SU-DHL-6 (cell line): ENCODE measurements at regions not wholly inside any gene's neighbourhood (a gene's known extent, or its start where the extent isn't known, plus 50 kb on each side); places are given as distances from the start of the nearest gene placed in this dataset.

Source experiments
- EZH2phosphoT487 ChIP-seq: fragments of 200-600 bp; sonication (generic), shearing (Covaris generic); conservative IDR thresholded peaks from 2 replicates; pipeline ENCODE4 v1.6.1; 2018; ENCODE audit warnings: mild to moderate bottlenecking, antibody characterized with exemption, low read length, moderate library complexity, mixed read lengths
- TF ChIP-seq, protein P1 (sequence below): fragments of 200-600 bp; sonication (generic); IDR thresholded peaks from one replicate; pipeline ENCODE4 v1.5.1; 2017; ENCODE audit warnings: antibody characterized with exemption, mild to moderate bottlenecking, low read length, moderate library complexity; ENCODE audit not compliant: insufficient read depth, poor library complexity, severe bottlenecking

DNA sequence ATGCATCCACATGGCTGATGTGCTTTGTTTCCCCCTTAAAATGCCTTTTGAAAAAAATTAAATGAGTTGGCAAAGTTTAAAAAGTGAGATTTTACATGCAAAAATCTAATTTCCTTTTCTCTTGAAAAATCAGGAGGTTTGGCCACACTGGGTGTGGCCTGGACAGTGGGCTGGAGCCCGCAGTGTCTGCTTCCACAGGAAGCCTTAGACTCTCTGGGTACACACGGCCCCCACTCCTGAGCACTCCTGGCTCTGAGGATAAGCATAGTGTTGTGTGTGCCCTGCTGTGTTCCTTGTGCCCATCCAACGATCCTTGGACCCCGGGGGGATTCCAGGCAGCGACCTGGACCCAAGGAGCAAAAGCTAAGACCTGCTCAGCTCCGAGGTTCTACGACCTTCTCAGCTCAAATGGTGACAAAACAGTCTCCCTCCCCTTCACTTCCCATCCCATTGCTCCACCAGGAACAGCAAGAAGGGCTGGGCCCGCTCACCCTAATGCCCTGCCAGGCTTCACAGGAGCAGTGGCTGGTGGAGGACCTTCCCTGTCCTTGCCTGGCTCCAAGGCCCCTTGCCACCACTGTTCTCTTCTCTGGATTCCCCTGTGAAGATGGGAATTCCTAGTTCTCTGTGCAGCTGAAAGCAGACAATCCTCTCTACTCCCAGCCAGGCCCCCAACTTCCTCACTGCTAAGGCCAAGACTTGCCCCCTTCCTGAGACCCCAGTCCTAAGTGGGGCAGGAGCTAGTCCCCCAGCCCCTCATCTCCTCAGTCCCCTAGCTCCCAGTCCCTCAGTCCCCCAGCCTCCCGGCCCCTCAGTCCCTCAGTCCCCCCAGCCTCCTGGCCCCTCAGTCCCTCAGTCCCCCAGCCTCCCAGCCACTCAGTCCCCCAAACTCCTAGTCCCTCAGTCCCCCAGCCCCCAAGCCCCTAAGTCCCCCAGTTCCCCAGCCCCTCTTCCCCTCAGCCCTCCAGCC is 395.8 kb downstream of the PTPRU start:
- TF ChIP-seq, protein P1, sequence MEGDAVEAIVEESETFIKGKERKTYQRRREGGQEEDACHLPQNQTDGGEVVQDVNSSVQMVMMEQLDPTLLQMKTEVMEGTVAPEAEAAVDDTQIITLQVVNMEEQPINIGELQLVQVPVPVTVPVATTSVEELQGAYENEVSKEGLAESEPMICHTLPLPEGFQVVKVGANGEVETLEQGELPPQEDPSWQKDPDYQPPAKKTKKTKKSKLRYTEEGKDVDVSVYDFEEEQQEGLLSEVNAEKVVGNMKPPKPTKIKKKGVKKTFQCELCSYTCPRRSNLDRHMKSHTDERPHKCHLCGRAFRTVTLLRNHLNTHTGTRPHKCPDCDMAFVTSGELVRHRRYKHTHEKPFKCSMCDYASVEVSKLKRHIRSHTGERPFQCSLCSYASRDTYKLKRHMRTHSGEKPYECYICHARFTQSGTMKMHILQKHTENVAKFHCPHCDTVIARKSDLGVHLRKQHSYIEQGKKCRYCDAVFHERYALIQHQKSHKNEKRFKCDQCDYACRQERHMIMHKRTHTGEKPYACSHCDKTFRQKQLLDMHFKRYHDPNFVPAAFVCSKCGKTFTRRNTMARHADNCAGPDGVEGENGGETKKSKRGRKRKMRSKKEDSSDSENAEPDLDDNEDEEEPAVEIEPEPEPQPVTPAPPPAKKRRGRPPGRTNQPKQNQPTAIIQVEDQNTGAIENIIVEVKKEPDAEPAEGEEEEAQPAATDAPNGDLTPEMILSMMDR = no peak
- no peak for TF ChIP-seq EZH2phosphoT487
